GM12878 (cell line): ENCODE measurements at regions not wholly inside any gene's neighbourhood (a gene's known extent, or its start where the extent isn't known, plus 50 kb on each side); places are given as distances from the start of the nearest gene placed in this dataset.

Experiments
- ATAC-seq: fragments of 200-7000 bp; cut with Tn5 transposase; 3 replicates; pipeline ENCODE4 v1.9.1; 2020; ENCODE audit warnings: mild to moderate bottlenecking, moderate library complexity
- BruUV-seq: library from RNA; stranded (reverse); fragments of 400-500 nt; replicated peaks from 2 replicates; lab custom pipeline; 2021; lab: Mats Ljungman, UMichigan
- CTCF ChIA-PET: fragments of 300-600 bp; sonication (Branson Sonifier 250); formaldehyde crosslinking; extraction: SDS; loops from one replicate; lab custom pipeline; 2021; ENCODE audit warnings: inconsistent platforms; lab: Yijun Ruan, JAX
- POLR2A ChIA-PET: fragments of 350-600 bp; formaldehyde crosslinking; extraction: SDS; loops from one replicate; lab custom pipeline; 2021; ENCODE audit warnings: inconsistent platforms; lab: Charles Lee
- RAD21 ChIA-PET: fragments of 300-600 bp; sonication (Branson Sonifier 250); formaldehyde crosslinking; loops from one replicate; lab custom pipeline; 2023; ENCODE audit warnings: antibody characterized with exemption; ENCODE audit not compliant: unreplicated experiment; lab: Charles Lee
- SMC1A ChIA-PET: fragments of 300-600 bp; sonication (Branson Sonifier 250); formaldehyde crosslinking; loops from one replicate; lab custom pipeline; 2023; ENCODE audit not compliant: unreplicated experiment, uncharacterized antibody; lab: Charles Lee
- DNase-seq: peaks from one replicate; pipeline ENCODE4 v3.0.0-alpha.2; 2011; ENCODE audit warnings: low read depth, low spot score
- FAIRE-seq: peaks from 3 replicates; lab custom pipeline; 2011; peaks lifted over from hg19 to GRCh38; lab: Jason Lieb, UNC
- H2AFZ ChIP-seq: 2 replicates; pipeline ENCODE4 v1.6.0; 2011; ENCODE audit warnings: low read depth, low read length, control low read depth; ENCODE audit not compliant: control insufficient read depth
- H3K27ac ChIP-seq: 2 replicates; pipeline ENCODE4 v1.5.1; 2011; ENCODE audit warnings: control low read depth; ENCODE audit not compliant: control insufficient read depth, insufficient read depth
- H3K27me3 ChIP-seq, 2 experiments: replicated peaks in 1 of 2; 2 replicates each; pipeline versions ENCODE4 v1.6.0 to v1.6.1; 2011; ENCODE audit warnings: low read length in 1 of 2; ENCODE audit not compliant: control insufficient read depth in 2 of 2, insufficient read depth in 2 of 2
- H3K36me3 ChIP-seq, 2 experiments: 2 replicates each; pipeline ENCODE4 v1.5.1; 2011; ENCODE audit warnings: low read length in 1 of 2; ENCODE audit not compliant: control insufficient read depth in 2 of 2, insufficient read depth in 2 of 2
- H3K4me1 ChIP-seq: 2 replicates; pipeline ENCODE4 v1.6.1; 2011; ENCODE audit warnings: mild to moderate bottlenecking, low read length, moderate library complexity, mixed read lengths; ENCODE audit not compliant: control insufficient read depth, insufficient read depth
- H3K4me2 ChIP-seq: 2 replicates; pipeline ENCODE4 v1.6.0; 2011; ENCODE audit warnings: control low read depth; ENCODE audit not compliant: control insufficient read depth, insufficient read depth
- H3K4me3 ChIP-seq: fragments of 200-600 bp; sonication (generic); 2 replicates; pipeline ENCODE4 v1.5.1; 2016
- H3K79me2 ChIP-seq: 2 replicates; pipeline ENCODE4 v1.6.0; 2011; ENCODE audit warnings: low read length; ENCODE audit not compliant: control insufficient read depth, insufficient read depth
- H3K9ac ChIP-seq: 2 replicates; pipeline ENCODE4 v1.8.0; 2011; ENCODE audit warnings: low read length, control low read depth, mixed read lengths; ENCODE audit not compliant: control insufficient read depth, insufficient read depth
- H3K9me3 ChIP-seq: replicated peaks from 3 replicates; pipeline ENCODE4 v1.5.1; 2011; ENCODE audit warnings: mild to moderate bottlenecking, low read length; ENCODE audit not compliant: control insufficient read depth, insufficient read depth
- H4K20me1 ChIP-seq: 2 replicates; pipeline ENCODE4 v1.6.0; 2011; ENCODE audit not compliant: control insufficient read depth, insufficient read depth
- BCL11A ChIP-seq: IDR thresholded peaks from 2 replicates; pipeline ENCODE4 v1.6.1; 2011; ENCODE audit warnings: low read depth, low read length
- BCL3 ChIP-seq: IDR thresholded peaks from 2 replicates; pipeline ENCODE4 v1.6.1; 2011; ENCODE audit warnings: borderline replicate concordance, low read depth, mild to moderate bottlenecking, moderate library complexity, low read length; ENCODE audit not compliant: insufficient read depth, poor library complexity, severe bottlenecking
- BCLAF1 ChIP-seq: fragments of 450-650 bp; IDR thresholded peaks from 2 replicates; pipeline ENCODE4 v1.6.1; 2017; ENCODE audit warnings: antibody characterized with exemption, mild to moderate bottlenecking, moderate library complexity
- ELK1 ChIP-seq: IDR thresholded peaks from 2 replicates; pipeline ENCODE4 v1.6.1; 2012; ENCODE audit warnings: low read depth, low read length, improper control_type of control experiment
- HCFC1 ChIP-seq: fragments of 150-350 bp; IDR thresholded peaks from 2 replicates; pipeline ENCODE4 v1.6.1; 2014; ENCODE audit warnings: low read length
- MXI1 ChIP-seq: fragments of 150-350 bp; IDR thresholded peaks from 2 replicates; pipeline ENCODE4 v1.6.1; 2011; ENCODE audit warnings: low read depth, mild to moderate bottlenecking, inconsistent platforms, low read length, improper control_type of control experiment
- NBN ChIP-seq: fragments of 450-650 bp; IDR thresholded peaks from 2 replicates; pipeline ENCODE4 v1.6.1; 2016
- PML ChIP-seq: IDR thresholded peaks from 2 replicates; pipeline ENCODE4 v1.6.1; 2012; ENCODE audit warnings: low read length, inconsistent platforms
- SKIL ChIP-seq: fragments of 450-650 bp; IDR thresholded peaks from 2 replicates; pipeline ENCODE4 v1.6.1; 2017; ENCODE audit warnings: mild to moderate bottlenecking, low read depth, inconsistent platforms; ENCODE audit not compliant: poor library complexity, severe bottlenecking
- WGBS: methylation state at CpG from one replicate; pipeline ENCODE4 v1.1.6; 2016; ENCODE audit warnings: low lambda C conversion rate; ENCODE audit not compliant: insufficient replicate concordance, insufficient coverage; ENCODE audit errors: missing lambda C conversion rate; 5-methylcytosine and 5-hydroxymethylcytosine counted together
- in situ Hi-C: fragments of 300-500 bp; cut with MboI; formaldehyde crosslinking; loops from 9 replicates; pipeline ENCODE4 v1.14.3; 2018; ENCODE audit warnings: mixed read lengths
- intact Hi-C: fragments of 100-400 bp; cut with micrococcal nuclease; formaldehyde crosslinking; loops from one replicate; pipeline ENCODE4 v1.14.2; 2022; ENCODE audit not compliant: unreplicated experiment

- Histone ChIP-seq H3K4me2 (no peak overlapping the region), H3K27ac (no peak overlapping the region), H3K4me3 (no peak overlapping the region), H3K9ac (no peak overlapping the region), H3K27me3 (no peaks in the 10 kb centered on the region), H3K9me3 (no peaks in the 10 kb centered on the region), H3K4me1 (no peaks in the 10 kb centered on the region), H4K20me1 (no peaks in the 10 kb centered on the region), H3K79me2 (no peaks in the 10 kb centered on the region), H2AFZ (no peak overlapping the region), H3K36me3 (no peaks in the 10 kb centered on the region)
- ATAC-seq (no peak), DNase-seq (no peak), FAIRE-seq (no peak)
- TF ChIP-seq MXI1 (no peak), SKIL (no peak), ELK1 (no peak), HCFC1 (no peak), BCL3 (no peak), BCLAF1 (no peak), NBN (no peak), BCL11A (no peak), PML (no peak)
- ChIA-PET POLR2A (no interaction called here), RAD21 (no interaction called here), SMC1A (no interaction called here), CTCF (interaction anchor here (0.6 kb wide), 1 partner anchor 211 kb away, joined by 4 read pairs; no protein-coding TSS in a partner anchor)
- WGBS, result 0% methylated on average over 1 of the region's 1 CpG
- in situ Hi-C loops, result no loop called here
- intact Hi-C loops, result no loop called here
- BruUV-seq, result no TSS peak
Measured at GRCh38 chr18:25495606-25496005, 143.6 kb upstream of the ZNF521 start.
